Stimulated activated memory B cell treated with anti-CD40 and anti-IgM and Interleukin-4, amounts not matched to agents 10 μg/mL and 1 μg/mL and 100 μg/mL, for 72 hours (primary cell): ENCODE measurements at regions not wholly inside any gene's neighbourhood (a gene's known extent, or its start where the extent isn't known, plus 50 kb on each side); places are given as distances from the start of the nearest gene placed in this dataset.
A peak's percentile ranks its signal among the peaks of the same experiment; 100 is the strongest.

Experiments
- ATAC-seq: fragments of 150-1000 bp; cut with Tn5 transposase; 2 replicates; pipeline ENCODE4 v1.10.0; 2021
- H3K27ac Mint-ChIP-seq: one replicate; pipeline ENCODE4 v1.8.0; 2022; ENCODE audit warnings: mild to moderate bottlenecking, mixed read lengths
- H3K27me3 Mint-ChIP-seq: one replicate; pipeline ENCODE4 v1.8.0; 2022; ENCODE audit warnings: mixed read lengths
- H3K36me3 Mint-ChIP-seq: one replicate; pipeline ENCODE4 v1.8.0; 2022; ENCODE audit warnings: mixed read lengths
- H3K4me1 Mint-ChIP-seq: one replicate; pipeline ENCODE4 v1.8.0; 2022; ENCODE audit warnings: mixed read lengths
- H3K4me3 Mint-ChIP-seq: one replicate; pipeline ENCODE4 v1.8.0; 2022; ENCODE audit warnings: mild to moderate bottlenecking, moderate library complexity, mixed read lengths
- H3K9me3 Mint-ChIP-seq: one replicate; pipeline ENCODE4 v1.8.0; 2022; ENCODE audit warnings: mixed read lengths

DNA sequence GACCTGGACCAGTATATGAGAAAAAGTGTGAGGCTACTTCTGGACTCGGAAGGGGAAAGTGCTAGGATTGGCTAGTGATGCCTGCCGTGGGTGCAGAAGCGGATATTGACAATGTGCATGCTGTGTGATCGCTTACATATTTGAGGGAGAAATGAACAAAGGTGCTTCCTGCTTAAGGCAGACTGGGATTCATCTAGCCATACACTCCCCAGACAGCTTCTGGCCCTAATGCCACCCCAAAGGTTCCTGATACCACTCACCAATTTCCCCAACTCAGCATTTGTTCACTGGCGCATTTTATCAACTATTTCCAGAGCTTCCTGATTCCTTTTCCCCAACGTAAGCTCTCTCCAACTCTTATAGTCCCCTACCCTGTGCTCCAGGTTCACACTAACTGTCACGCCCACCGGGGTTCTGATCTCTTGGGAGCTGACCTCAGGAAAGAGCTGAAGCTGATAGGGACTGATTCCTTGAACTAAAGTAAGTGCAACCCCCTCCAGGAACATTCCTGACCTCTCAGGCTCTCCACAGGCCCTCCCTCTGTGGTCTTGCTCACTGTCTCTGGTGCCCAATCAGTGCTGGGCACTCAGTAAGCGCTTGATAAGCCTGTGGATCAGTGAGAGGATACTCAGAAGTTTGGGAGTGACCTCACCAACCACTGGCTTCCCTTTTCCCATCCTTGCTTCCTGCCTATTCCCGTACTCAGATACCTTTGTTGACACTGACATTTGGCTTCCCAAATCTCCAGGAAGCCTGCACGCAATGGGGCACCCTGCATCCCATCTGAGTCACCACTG lies 73.3 kb downstream of the MRPL14 start:
- ATAC-seq: no peak
- H3K27ac Mint-ChIP-seq: no peak overlapping the region
- peaks cover 5% of the 10 kb centered on the region for H3K4me1 Mint-ChIP-seq
- peaks cover 1% of the 10 kb centered on the region for H3K36me3 Mint-ChIP-seq
- H3K27me3 Mint-ChIP-seq: peaks cover 46% of the 10 kb centered on the region
- H3K4me3 Mint-ChIP-seq: no peak overlapping the region
- H3K9me3 Mint-ChIP-seq: no peaks in the 10 kb centered on the region

DNA sequence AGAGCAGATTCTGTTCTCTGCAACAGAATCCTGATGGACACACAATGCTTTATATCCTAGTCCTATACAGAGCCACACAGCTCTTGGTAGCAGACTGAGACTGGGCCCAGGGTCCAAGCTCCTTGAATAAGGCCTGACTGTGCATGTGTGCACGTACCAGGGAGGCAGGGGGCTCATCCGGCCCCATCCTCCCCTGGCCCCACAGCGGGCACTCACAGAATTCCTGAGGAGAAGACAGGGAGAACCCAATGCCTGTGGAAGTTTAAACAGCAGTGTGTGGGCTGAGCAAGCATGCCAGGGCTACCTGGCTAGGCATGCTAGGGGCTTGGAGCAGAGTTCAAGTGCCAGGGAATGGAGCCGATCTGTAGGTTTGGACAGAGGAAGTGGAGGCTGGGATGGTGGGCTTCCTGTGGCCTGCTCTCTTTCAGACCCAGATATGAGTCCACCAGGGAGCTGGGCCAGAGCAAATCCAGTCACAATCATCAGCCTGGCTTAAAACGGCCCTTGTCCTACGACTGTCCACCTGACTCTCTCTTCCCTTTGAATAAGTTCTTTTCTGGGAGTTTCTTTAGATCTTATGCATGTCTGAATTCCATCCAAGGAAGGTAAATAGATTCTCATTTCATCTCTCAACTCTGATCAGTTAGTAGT lies 74.0 kb downstream of the MRPL14 start:
- ATAC-seq: no peak
- Mint-ChIP-seq H3K4me3 (no peak overlapping the region), H3K27me3 (peaks cover 41% of the 10 kb centered on the region), H3K27ac (no peak overlapping the region), H3K9me3 (no peaks in the 10 kb centered on the region), H3K36me3 (no peaks in the 10 kb centered on the region), H3K4me1 (no peaks in the 10 kb centered on the region)

DNA sequence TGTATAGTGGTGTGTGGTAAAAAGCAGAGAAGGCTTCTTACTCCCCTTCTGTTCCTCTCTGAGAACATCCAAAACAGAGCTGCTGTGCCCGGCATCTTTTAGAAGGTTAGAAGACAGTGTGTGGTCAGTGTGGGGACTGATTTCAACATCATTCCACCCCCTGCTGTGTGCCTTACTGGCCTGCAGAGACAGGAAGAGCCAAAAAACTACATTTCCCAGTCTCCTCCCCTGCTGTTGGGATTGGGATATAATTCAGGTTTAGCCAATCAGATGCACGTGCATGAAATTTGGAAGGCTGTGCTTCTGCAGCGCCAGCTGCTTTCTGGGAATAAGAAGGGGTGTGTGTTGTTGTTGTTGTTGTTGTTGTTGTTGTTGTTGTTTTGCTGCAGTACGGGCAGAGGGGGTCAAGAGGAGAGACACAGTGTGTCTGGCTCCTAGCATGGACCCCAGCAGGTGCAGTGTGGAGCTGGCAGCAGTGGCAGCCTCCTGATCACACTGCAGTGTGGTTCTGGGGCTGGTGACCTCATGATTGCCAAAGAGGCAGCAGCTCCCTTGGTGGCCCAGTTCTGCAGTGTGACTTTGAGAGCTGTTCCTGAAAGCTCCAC lies 74.7 kb downstream of the MRPL14 start:
- no peaks in the 10 kb centered on the region for H3K9me3 Mint-ChIP-seq
- no peaks in the 10 kb centered on the region for H3K36me3 Mint-ChIP-seq
- H3K27ac Mint-ChIP-seq: no peak overlapping the region
- no peak overlapping the region for H3K4me3 Mint-ChIP-seq
- H3K27me3 Mint-ChIP-seq: peaks cover 38% of the 10 kb centered on the region
- ATAC-seq: no peak
- H3K4me1 Mint-ChIP-seq: no peaks in the 10 kb centered on the region

DNA sequence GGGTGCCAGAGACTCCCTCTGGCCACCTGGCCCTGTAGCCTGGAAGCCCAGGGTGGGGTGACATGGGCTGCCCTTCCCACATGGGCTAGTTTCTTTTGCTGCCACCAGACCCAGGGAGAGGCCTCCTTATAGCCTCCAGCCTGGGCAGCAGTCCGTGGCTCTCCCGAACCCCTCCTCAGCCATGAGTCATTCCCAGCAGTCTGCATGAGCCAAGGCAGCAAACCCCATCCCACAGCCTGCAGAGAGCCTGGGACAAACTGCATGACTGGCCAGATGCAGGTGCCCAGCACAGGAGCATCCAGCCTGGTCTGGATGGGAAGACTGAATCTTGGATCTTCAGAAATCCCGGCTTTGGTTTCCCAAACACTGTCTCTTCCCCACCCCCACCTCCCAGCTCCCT lies 75.7 kb downstream of the MRPL14 start:
- no peak overlapping the region for H3K27ac Mint-ChIP-seq
- H3K27me3 Mint-ChIP-seq: peaks cover 35% of the 10 kb centered on the region
- no peaks in the 10 kb centered on the region for H3K36me3 Mint-ChIP-seq
- ATAC-seq: no peak
- no peaks in the 10 kb centered on the region for H3K4me1 Mint-ChIP-seq
- no peak overlapping the region for H3K4me3 Mint-ChIP-seq
- H3K9me3 Mint-ChIP-seq: no peaks in the 10 kb centered on the region

DNA sequence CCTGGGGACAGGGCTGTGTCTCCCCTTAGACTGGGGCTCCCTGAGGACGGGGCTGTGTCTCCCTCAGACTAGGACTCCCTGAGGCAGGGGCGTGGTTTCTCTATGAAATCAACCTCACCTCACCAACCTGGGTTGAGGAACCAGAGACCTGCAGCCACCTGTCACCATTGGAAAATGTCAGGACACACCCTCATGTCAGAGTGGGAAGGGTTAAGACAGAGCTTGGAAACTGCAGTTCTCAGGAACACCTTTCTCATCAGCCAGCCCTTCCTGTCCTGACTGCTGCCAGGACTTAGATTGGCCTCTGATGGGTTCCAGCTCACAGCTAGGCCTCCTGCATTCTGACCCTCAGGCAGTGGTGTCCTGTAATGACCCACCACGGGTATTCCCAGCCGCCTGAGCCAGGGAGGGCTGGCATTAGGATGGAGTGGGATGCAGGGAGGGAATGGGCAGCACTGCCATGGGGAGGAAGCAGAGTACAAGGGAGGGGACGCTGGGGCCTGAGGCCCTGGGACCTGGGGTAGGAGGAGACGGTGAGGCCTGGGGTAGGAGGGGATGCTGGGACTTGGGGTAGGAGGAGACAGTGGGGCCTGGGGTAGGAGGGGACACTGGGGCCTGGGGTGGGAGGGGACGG lies 76.3 kb downstream of the MRPL14 start:
- H3K4me1 Mint-ChIP-seq: no peaks in the 10 kb centered on the region
- H3K4me3 Mint-ChIP-seq: no peak overlapping the region
- ATAC-seq: peak; percentile 21
- no peak overlapping the region for H3K27ac Mint-ChIP-seq
- no peaks in the 10 kb centered on the region for H3K36me3 Mint-ChIP-seq
- H3K9me3 Mint-ChIP-seq: no peaks in the 10 kb centered on the region
- peaks cover 35% of the 10 kb centered on the region for H3K27me3 Mint-ChIP-seq

DNA sequence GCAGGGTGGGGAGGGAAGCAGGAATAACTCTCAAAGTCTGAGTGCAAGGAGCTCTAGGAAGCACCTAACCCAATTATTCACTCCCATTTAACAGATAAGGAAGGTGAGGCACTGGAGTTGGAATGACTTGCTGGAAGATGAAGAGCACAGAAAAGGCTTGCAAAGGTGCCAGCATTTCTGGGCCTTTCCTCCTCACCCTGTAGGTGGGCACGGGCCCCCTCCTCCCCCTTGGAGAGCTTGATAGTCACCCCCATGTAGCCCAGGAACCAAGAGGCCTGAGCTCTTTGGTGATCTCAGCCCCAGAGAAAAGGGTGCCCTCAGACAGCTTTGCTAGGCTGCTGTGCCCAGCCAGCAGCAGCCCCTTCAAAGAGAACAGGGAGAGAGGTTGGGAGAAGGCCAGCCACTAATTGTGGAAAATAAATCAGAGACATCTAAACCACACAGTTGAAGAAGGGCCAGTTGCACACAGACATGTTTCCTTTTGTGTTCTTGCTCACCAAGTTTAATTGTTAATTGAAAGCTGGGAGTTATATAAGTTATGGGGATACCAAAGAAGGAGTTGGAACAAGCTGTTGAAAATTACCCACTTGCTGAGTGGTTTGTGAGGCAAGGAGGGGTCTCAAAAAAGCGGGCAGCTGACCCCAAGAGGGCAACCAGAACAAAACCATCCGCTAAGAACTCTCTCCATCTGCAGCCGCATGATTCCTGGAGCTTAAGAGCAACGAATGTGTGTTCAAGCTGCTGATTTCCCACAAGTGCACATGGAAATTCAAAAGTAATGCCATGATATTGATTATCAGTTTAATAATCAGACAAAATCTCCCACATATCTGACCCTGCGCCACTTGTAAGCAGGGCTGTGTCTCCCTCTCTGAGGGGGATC lies 77.0 kb downstream of the MRPL14 start:
- no peak for ATAC-seq
- Mint-ChIP-seq H3K4me1 (no peaks in the 10 kb centered on the region), H3K9me3 (no peaks in the 10 kb centered on the region), H3K36me3 (no peaks in the 10 kb centered on the region), H3K4me3 (no peak overlapping the region), H3K27ac (no peak overlapping the region), H3K27me3 (peaks cover 35% of the 10 kb centered on the region)

DNA sequence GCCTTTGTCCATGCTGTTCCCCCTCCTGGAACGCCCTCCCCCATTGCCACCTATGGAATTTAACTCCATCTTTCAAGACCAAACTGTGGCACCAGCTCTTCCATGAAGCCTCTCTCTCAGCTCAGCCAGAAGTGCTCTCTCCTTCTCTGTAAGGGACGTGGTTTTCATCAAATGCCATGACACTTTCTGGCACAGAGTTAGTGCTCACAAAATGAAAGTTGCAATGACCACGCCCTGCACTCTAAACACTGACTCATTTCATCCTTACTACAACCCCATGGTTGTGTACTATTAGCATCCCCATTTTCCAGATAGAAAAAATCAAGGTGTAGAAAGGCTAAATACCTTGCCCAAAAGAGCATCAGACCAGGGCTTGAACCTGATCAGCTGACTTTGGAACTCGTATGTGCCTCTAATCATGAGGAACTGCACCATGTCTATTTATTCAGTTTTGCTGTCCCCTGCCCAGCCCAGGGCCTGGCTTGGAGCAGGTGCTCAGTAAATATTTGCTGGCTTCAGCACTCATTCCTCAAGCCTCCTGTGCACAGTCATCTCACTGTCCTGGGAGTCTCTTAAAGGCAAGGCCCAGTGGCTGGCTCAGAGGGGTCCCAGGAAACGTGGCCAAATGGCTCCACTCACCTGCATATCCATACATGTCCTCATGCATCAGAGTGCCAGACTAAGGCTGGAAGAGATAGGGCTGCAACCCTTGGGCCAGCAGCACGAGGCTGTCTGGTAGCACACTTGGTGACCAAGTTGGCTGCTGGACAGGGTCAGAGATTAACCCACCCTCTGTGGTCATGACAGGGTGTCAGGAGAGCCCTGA lies 77.9 kb downstream of the MRPL14 start:
- H3K4me3 Mint-ChIP-seq: no peak overlapping the region
- peak; percentile 41 for ATAC-seq
- no peaks in the 10 kb centered on the region for H3K36me3 Mint-ChIP-seq
- H3K27me3 Mint-ChIP-seq: peaks cover 35% of the 10 kb centered on the region
- no peaks in the 10 kb centered on the region for H3K4me1 Mint-ChIP-seq
- H3K9me3 Mint-ChIP-seq: no peaks in the 10 kb centered on the region
- no peak overlapping the region for H3K27ac Mint-ChIP-seq

DNA sequence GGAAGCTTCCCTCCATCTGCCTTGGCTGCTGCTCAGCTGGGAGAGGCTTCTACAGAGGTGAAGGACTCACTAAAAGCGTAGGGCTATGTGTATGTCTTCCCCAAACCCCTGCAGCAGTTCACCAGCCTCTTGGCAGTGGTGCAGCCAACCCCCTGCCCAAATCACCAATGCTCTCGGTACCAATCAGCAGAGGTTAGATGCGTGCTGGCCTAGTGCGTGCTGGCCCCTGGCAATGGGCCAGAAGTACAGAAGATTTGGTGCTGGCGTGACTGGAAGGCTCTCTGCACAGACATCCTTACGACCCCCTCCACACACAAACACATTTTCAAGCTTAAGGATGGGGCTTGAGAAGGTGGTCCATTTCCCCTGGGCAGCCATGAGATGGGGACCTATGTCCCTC lies 79.0 kb downstream of the MRPL14 start:
- no peak for ATAC-seq
- Mint-ChIP-seq H3K27ac (no peak overlapping the region), H3K36me3 (no peaks in the 10 kb centered on the region), H3K9me3 (no peaks in the 10 kb centered on the region), H3K4me1 (no peaks in the 10 kb centered on the region), H3K4me3 (no peak overlapping the region), H3K27me3 (peaks cover 35% of the 10 kb centered on the region)

DNA sequence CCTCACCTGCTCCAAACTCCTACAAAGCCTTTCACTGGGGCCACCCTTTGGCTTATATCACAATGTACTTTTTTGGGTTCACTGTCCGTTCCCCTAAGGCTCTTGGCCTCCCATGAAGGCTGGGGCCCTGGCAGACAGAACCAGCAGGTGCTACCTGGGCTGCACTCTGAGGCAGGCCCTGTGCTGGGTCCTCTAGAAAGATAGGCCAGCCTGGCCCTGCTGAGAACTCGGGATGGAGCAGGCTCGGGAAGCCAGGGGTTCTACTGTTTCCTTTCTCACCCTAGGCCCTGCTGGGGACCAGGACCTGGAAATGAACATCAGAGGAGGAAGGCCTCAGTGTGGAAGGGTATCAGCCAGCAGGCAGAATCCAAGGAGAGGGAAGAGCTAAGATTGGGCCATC lies 79.5 kb downstream of the MRPL14 start:
- Mint-ChIP-seq H3K4me3 (no peak overlapping the region), H3K9me3 (no peaks in the 10 kb centered on the region), H3K4me1 (no peaks in the 10 kb centered on the region), H3K27ac (no peak overlapping the region), H3K27me3 (peaks cover 33% of the 10 kb centered on the region), H3K36me3 (no peaks in the 10 kb centered on the region)
- ATAC-seq: no peak

DNA sequence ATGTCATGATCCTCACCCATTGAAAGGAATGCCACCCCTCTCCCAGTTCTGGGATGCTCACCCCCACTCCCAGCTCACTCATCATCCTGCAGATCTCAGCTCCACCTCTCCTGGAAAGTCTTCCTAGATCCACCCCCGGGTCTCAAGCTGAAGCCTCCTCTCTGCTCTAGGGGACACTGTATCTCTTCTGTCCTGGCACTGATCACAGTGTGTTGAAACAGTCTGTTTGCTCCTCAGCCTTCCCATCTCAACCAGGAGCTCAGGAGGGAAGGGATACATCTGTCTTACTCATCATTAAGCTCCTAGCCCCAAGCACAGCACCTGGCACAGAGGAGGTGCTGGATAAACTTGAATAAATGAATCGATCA lies 80.1 kb downstream of the MRPL14 start:
- Mint-ChIP-seq H3K27me3 (peaks cover 27% of the 10 kb centered on the region), H3K36me3 (no peaks in the 10 kb centered on the region), H3K27ac (no peak overlapping the region), H3K4me3 (no peak overlapping the region), H3K4me1 (no peaks in the 10 kb centered on the region), H3K9me3 (no peaks in the 10 kb centered on the region)
- ATAC-seq: no peak

DNA sequence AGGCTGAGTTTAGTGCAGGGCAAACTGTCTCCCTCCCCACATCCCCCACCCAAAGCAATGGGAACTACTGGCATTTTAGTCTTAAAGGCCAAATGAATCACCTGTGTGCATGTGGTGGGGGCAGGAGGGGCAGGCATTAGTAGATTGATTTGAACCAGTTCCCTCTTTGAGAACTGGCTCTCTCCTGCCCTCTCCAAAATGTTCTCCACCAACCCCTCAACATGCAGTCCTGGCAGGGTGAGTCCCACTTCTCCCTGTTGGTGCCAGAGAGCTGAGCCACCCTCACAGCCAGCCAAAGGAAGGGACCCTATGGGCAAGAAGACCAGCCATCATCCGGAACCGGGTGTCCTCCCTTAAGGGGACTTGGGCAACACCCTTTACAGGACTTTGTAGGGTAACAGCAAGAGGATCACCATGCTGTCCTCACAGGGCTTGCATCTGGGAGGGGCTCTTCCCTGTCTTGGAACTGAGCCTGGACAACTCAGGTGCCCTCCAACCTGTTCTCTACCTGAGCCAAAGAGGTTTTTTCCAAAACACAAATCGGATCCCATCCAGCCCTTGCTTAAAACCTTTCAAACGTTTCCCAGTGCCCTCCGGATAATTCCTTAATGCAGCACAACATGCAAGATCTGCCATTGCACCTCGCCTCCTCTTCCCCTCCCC lies 80.6 kb downstream of the MRPL14 start:
- Mint-ChIP-seq H3K36me3 (no peaks in the 10 kb centered on the region), H3K27me3 (peaks cover 22% of the 10 kb centered on the region), H3K4me1 (no peaks in the 10 kb centered on the region), H3K4me3 (no peak overlapping the region), H3K27ac (no peak overlapping the region), H3K9me3 (no peaks in the 10 kb centered on the region)
- ATAC-seq: no peak

DNA sequence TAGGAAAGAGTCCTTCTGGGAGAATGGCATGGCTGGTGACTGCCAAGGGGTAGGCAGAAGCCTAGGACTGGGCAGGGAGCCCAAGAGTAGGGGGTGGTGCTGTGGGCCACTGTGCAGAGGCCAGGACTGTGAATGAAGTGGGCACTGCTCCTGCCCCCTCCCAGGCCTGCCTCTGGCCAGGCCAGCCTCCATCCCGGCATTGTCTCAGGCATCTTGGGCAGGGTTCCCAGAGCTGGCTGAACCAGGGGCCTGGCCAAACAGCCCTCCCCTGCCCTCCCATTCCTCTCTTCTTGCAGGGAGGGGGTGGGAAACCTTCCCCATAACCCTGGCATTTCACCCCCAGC lies 81.6 kb downstream of the MRPL14 start:
- Mint-ChIP-seq H3K36me3 (no peaks in the 10 kb centered on the region), H3K9me3 (no peaks in the 10 kb centered on the region), H3K4me3 (no peak overlapping the region), H3K27me3 (peaks cover 14% of the 10 kb centered on the region), H3K4me1 (no peaks in the 10 kb centered on the region), H3K27ac (no peak overlapping the region)
- no peak for ATAC-seq

DNA sequence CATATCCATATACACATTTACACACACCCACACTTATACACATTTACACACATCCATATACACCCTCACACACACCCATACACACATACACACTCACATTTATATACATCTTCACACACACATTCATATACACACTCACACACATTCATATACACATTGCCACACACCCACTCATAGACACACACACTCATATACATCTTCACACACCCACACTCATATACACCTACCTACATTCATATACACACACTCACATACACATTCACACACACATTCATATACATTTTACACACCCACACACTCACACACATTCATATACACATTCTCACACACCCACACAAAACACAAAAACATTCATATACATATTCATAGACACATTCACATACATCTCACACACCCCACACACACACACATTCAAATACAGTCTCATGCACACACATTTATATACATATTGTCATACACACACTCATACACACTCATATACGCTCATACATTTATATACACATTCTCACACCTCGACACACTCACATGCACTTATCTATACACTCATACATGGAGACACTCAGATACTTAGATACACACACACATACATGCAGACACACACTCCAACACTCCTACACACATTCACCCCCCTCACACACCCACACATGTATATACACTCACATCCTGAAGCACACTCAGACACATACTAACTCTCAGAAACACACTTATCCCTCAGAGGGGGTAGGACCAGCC lies 82.1 kb downstream of the MRPL14 start:
- peaks cover 14% of the 10 kb centered on the region for H3K27me3 Mint-ChIP-seq
- H3K36me3 Mint-ChIP-seq: no peaks in the 10 kb centered on the region
- ATAC-seq: no peak
- H3K4me1 Mint-ChIP-seq: no peaks in the 10 kb centered on the region
- H3K27ac Mint-ChIP-seq: no peak overlapping the region
- H3K9me3 Mint-ChIP-seq: no peaks in the 10 kb centered on the region
- H3K4me3 Mint-ChIP-seq: no peak overlapping the region
